Prostate gland (tissue), 2 donors: ENCODE measurements at regions not wholly inside any gene's neighbourhood (a gene's known extent, or its start where the extent isn't known, plus 50 kb on each side); places are given as distances from the start of the nearest gene placed in this dataset.

Source experiments
- DNase-seq: peaks from one replicate; pipeline ENCODE4 v3.0.0-alpha.2; 2019; ENCODE audit warnings: low spot score
- H3K27ac ChIP-seq, 2 donors: fragments of 200-600 bp; sonication (generic); 2 replicates each; pipeline ENCODE4 v1.5.1; 2017 to 2019
- H3K27me3 ChIP-seq: fragments of 200-600 bp; sonication (generic); replicated peaks from 2 replicates; pipeline ENCODE4 v1.5.1; 2019; ENCODE audit not compliant: insufficient read depth
- H3K36me3 ChIP-seq, 2 donors: fragments of 200-600 bp; sonication (generic); 1 replicate in 1 of 2; 2 replicates in 1 of 2; pipeline versions ENCODE4 v1.5.1 to v1.8.1; 2017 to 2019
- H3K4me1 ChIP-seq: fragments of 200-600 bp; sonication (generic); replicated peaks from 2 replicates; pipeline ENCODE4 v1.5.1; 2019
- H3K4me3 ChIP-seq, 2 donors: fragments of 200-600 bp; sonication (generic); 2 replicates each; pipeline ENCODE4 v1.5.1; 2017 to 2019
- H3K9me3 ChIP-seq: fragments of 200-600 bp; sonication (generic); 2 replicates; pipeline ENCODE4 v1.5.1; 2017
- POLR2A ChIP-seq: fragments of 450-650 bp; IDR thresholded peaks from one replicate; pipeline ENCODE4 v1.6.1; 2016; ENCODE audit warnings: antibody characterized with exemption, mild to moderate bottlenecking
- POLR2AphosphoS5 ChIP-seq: sonication (generic); formaldehyde crosslinking; IDR thresholded peaks from one replicate; pipeline ENCODE4 v1.6.1; 2017; ENCODE audit warnings: antibody characterized with exemption
- WGBS: methylation state at CpG from one replicate; pipeline ENCODE4 v1.1.5; 2018; 5-methylcytosine and 5-hydroxymethylcytosine counted together
- intact Hi-C: fragments of 100-400 bp; cut with DNase I; formaldehyde crosslinking; loops from one replicate; pipeline ENCODE4 v1.14.2; 2022
- TF ChIP-seq, protein P1 (sequence below), 4 experiments: fragments of 200-600 bp in 2 of 4; fragments of 450-650 bp in 2 of 4; sonication (generic) in 2 of 4; IDR thresholded peaks; 1 replicate in 3 of 4; 2 replicates in 1 of 4; pipeline ENCODE4 v1.5.1; 2016 to 2019; ENCODE audit warnings: antibody characterized with exemption in 4 of 4, mild to moderate bottlenecking in 2 of 4, moderate library complexity in 2 of 4

- Histone ChIP-seq H3K27me3 (no peaks in the 10 kb centered on the region), H3K9me3 (no peaks in the 10 kb centered on the region), H3K4me3 (no peak overlapping the region), H3K27ac (no peak overlapping the region), H3K36me3 (no peaks in the 10 kb centered on the region), H3K4me1 (no peaks in the 10 kb centered on the region)
- no peak for DNase-seq
- intact Hi-C loops = no loop called here
- TF ChIP-seq POLR2A (no peak), POLR2AphosphoS5 (no peak)
- TF ChIP-seq, protein P1, sequence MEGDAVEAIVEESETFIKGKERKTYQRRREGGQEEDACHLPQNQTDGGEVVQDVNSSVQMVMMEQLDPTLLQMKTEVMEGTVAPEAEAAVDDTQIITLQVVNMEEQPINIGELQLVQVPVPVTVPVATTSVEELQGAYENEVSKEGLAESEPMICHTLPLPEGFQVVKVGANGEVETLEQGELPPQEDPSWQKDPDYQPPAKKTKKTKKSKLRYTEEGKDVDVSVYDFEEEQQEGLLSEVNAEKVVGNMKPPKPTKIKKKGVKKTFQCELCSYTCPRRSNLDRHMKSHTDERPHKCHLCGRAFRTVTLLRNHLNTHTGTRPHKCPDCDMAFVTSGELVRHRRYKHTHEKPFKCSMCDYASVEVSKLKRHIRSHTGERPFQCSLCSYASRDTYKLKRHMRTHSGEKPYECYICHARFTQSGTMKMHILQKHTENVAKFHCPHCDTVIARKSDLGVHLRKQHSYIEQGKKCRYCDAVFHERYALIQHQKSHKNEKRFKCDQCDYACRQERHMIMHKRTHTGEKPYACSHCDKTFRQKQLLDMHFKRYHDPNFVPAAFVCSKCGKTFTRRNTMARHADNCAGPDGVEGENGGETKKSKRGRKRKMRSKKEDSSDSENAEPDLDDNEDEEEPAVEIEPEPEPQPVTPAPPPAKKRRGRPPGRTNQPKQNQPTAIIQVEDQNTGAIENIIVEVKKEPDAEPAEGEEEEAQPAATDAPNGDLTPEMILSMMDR (IDR thresholded peaks at IDR 0.05) = no peak
- WGBS = 91% methylated on average over 4 of the region's 4 CpGs
Observed at GRCh38 chr1:83805921-83806320, 193.0 kb downstream of the TTLL7 start.

DNA sequence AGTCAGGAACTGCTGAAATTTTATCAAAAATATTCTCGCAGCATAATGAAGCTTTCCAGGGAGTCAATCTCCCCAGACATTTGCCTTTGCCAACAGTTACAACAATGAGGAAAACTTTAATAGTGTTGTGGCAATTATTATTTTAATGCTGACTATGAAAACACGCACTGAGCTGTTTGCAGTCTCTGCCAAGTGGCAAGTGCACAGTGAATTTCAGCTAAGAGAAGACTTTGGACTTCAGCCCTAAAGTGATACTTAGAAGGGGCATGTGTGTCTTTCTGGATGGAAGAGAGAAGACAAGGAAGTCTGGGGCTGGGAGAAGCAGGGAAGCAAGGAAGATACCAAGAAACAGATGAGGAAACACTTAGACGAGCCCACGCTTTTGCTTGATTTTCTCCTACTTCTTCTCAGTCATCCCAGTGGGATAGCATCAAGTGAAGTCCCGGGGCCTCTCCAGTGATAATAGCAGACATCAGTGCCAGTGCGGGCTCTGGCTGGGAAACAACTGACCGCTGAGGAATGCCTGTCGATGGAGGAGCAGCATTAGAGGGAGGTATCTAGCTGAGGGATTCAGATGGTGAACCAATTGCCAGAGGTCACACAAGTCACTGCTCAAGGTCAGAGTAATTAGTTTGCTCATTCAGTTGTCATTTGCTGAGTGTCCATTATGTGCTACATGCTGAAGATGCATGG, 196.3 kb downstream of the TTLL7 start:
- Histone ChIP-seq H3K9me3 (no peaks in the 10 kb centered on the region), H3K4me3 (no peak overlapping the region), H3K36me3 (no peaks in the 10 kb centered on the region), H3K27me3 (no peaks in the 10 kb centered on the region), H3K27ac (no peak overlapping the region), H3K4me1 (no peaks in the 10 kb centered on the region)
- intact Hi-C loops = no loop called here
- TF ChIP-seq, protein P1 (IDR thresholded peaks at IDR 0.05) = no peak
- TF ChIP-seq POLR2A (no peak), POLR2AphosphoS5 (no peak)
- whole genome bisulfite sequencing = 63% methylated on average over 8 of the region's 8 CpGs
- DNase-seq = no peak

- H3K27ac ChIP-seq = no peak overlapping the region
- DNase-seq = no peak
- no peaks in the 10 kb centered on the region for H3K27me3 ChIP-seq
- no peak overlapping the region for H3K4me3 ChIP-seq
- H3K4me1 ChIP-seq = no peaks in the 10 kb centered on the region
- TF ChIP-seq, protein P1 (IDR thresholded peaks at IDR 0.05) = no peak
- no peak for TF ChIP-seq POLR2AphosphoS5
- TF ChIP-seq POLR2A = no peak
- WGBS = 60% methylated on average over 3 of the region's 3 CpGs
- intact Hi-C loops = no loop called here
- no peaks in the 10 kb centered on the region for H3K36me3 ChIP-seq
- no peaks in the 10 kb centered on the region for H3K9me3 ChIP-seq
Observed at GRCh38 chr1:83802023-83802422, 196.9 kb downstream of the TTLL7 start.

DNA sequence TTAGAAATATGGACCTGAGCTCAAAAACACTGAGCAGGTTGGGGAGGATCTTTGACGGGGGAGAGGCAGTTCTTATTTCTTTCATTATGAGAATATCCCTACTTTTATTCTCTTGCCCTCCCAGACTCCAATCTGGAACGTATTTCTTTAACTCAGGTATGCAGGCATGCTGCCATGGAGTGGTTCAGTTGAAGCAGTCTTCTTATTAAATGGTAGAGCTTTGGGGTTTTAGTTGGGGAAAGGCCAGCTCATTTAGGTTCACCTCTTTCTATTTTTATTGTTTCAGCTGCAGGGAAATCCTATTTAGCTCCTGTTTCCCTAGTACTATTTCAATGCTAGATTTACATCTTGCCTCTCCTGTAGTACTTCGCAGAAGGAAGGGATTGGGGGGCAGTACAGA, 198.9 kb downstream of the TTLL7 start:
- TF ChIP-seq, protein P1 (IDR thresholded peaks at IDR 0.05) = no peak
- no peak for TF ChIP-seq POLR2A
- no peak for TF ChIP-seq POLR2AphosphoS5
- Histone ChIP-seq H3K9me3 (no peaks in the 10 kb centered on the region), H3K27ac (no peak overlapping the region), H3K36me3 (no peaks in the 10 kb centered on the region), H3K27me3 (no peaks in the 10 kb centered on the region), H3K4me1 (no peaks in the 10 kb centered on the region), H3K4me3 (no peak overlapping the region)
- DNase-seq = no peak
- intact Hi-C loops = no loop called here
- WGBS = 61% methylated on average over 3 of the region's 3 CpGs

DNA sequence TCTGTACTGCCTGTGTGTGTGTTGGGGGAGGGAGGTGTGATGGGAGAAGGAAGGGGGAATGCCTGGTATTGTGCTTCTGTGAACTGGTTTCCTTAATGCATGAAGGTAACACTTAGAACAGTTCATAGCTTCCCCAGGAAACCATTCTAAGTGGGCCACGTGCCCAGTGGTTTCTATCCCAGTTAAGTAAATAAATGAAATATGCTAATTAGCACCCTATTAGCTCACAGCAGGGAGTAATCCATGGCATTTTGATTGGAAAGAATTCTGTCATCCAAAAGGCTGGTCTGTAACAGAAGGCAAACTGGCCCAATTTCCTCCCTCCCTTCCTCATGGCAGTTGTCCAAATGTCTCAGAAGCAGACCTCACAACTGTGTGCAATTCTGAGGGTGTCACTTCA, 199.3 kb downstream of the TTLL7 start:
- intact Hi-C loops = no loop called here
- DNase-seq = no peak
- no peaks in the 10 kb centered on the region for H3K27me3 ChIP-seq

More for the DNA sequence above, 199.3 kb downstream of the TTLL7 start:
- Histone ChIP-seq H3K4me3 (no peak overlapping the region), H3K36me3 (no peaks in the 10 kb centered on the region), H3K27ac (no peak overlapping the region), H3K4me1 (no peaks in the 10 kb centered on the region), H3K9me3 (no peaks in the 10 kb centered on the region)
- 28% methylated on average over 1 of the region's 1 CpG for WGBS
- TF ChIP-seq POLR2A = no peak
- TF ChIP-seq, protein P1 (IDR thresholded peaks at IDR 0.05) = no peak
- TF ChIP-seq POLR2AphosphoS5 = no peak
